CD14-positive monocyte (primary cell): ENCODE measurements at regions not wholly inside any gene's neighbourhood (a gene's known extent, or its start where the extent isn't known, plus 50 kb on each side); places are given as distances from the start of the nearest gene placed in this dataset.

Experiments used
- DNase-seq, 3 donors: peaks; one replicate each; pipeline ENCODE4 v3.0.0-alpha.2; 2011 to 2022
- H2AFZ ChIP-seq: 2 replicates; pipeline ENCODE4 v1.6.0; 2012; ENCODE audit warnings: mild to moderate bottlenecking, low read depth, low read length, inconsistent platforms; ENCODE audit not compliant: insufficient read depth, poor library complexity, severe bottlenecking
- H3K27ac ChIP-seq, 2 donors: 1 replicate in 1 of 2; 2 replicates in 1 of 2; pipeline ENCODE4 v1.5.1; 2012 to 2013; ENCODE audit warnings: low read length in 2 of 2, control low read depth in 1 of 2, inconsistent platforms in 1 of 2, low read depth in 1 of 2, mild to moderate bottlenecking in 1 of 2
- H3K27me3 ChIP-seq, 2 donors: one replicate each; pipeline versions ENCODE4 v1.6.0 to v1.6.1; 2011 to 2013; ENCODE audit warnings: low read length in 2 of 2; ENCODE audit not compliant: control insufficient read depth in 2 of 2, insufficient read depth in 2 of 2
- H3K36me3 ChIP-seq, 2 donors: replicated peaks in 1 of 2; 1 replicate in 1 of 2; 2 replicates in 1 of 2; pipeline versions ENCODE4 v1.5.1 to v1.6.1; 2012 to 2013; ENCODE audit warnings: low read length in 2 of 2, control low read depth in 1 of 2, inconsistent platforms in 1 of 2, mild to moderate bottlenecking in 1 of 2; ENCODE audit not compliant: insufficient read depth in 2 of 2, control insufficient read depth in 1 of 2
- H3K4me1 ChIP-seq, 2 donors: 1 replicate in 1 of 2; 2 replicates in 1 of 2; pipeline versions ENCODE4 v1.5.1 to v1.6.1; 2012 to 2013; ENCODE audit warnings: low read length in 2 of 2, control low read depth in 1 of 2, inconsistent platforms in 1 of 2, mild to moderate bottlenecking in 1 of 2, moderate library complexity in 1 of 2; ENCODE audit not compliant: insufficient read depth in 2 of 2, control insufficient read depth in 1 of 2
- H3K4me2 ChIP-seq: replicated peaks from 2 replicates; pipeline ENCODE3; 2012; ENCODE audit warnings: low read length, moderate library complexity, mild to moderate bottlenecking; ENCODE audit not compliant: poor library complexity, severe bottlenecking; ENCODE audit errors: extremely low read depth
- H3K4me3 ChIP-seq, 3 experiments: fragments of 200-600 bp in 1 of 3; sonication (generic) in 1 of 3; replicated peaks in 1 of 3; 1 replicate in 2 of 3; 2 replicates in 1 of 3; pipeline ENCODE4 v1.5.1; 2011 to 2013; ENCODE audit warnings: low read length in 3 of 3, mild to moderate bottlenecking in 3 of 3, control low read depth in 2 of 3, low read depth in 2 of 3, inconsistent platforms in 1 of 3, moderate library complexity in 1 of 3
- H3K79me2 ChIP-seq: 2 replicates; pipeline ENCODE4 v1.6.0; 2012; ENCODE audit warnings: mild to moderate bottlenecking, control low read depth, inconsistent platforms, low read length, moderate library complexity; ENCODE audit not compliant: insufficient read depth
- H3K9ac ChIP-seq: 2 replicates; pipeline ENCODE4 v1.6.0; 2017; ENCODE audit warnings: low read length, mild to moderate bottlenecking; ENCODE audit not compliant: insufficient read depth, poor library complexity, severe bottlenecking
- H3K9me3 ChIP-seq, 2 donors: replicated peaks in 1 of 2; 1 replicate in 1 of 2; 2 replicates in 1 of 2; pipeline versions ENCODE4 v1.5.1 to v1.6.1; 2012 to 2013; ENCODE audit warnings: low read length in 2 of 2, control low read depth in 1 of 2; ENCODE audit not compliant: control insufficient read depth in 1 of 2, insufficient read depth in 1 of 2
- H4K20me1 ChIP-seq: 2 replicates; pipeline ENCODE4 v1.6.0; 2012; ENCODE audit warnings: mild to moderate bottlenecking, low read length, control low read depth, moderate library complexity; ENCODE audit not compliant: insufficient read depth
- H3K27ac Mint-ChIP-seq, 7 donors: one replicate each; pipeline ENCODE4 v1.8.0; 2020; ENCODE audit warnings: mild to moderate bottlenecking in 7 of 7, mixed read lengths in 7 of 7, moderate library complexity in 6 of 7, inconsistent platforms in 2 of 7
- H3K27me3 Mint-ChIP-seq, 3 donors: one replicate each; pipeline ENCODE4 v1.8.0; 2021 to 2022; ENCODE audit warnings: low read depth in 3 of 3, mild to moderate bottlenecking in 3 of 3, mixed read lengths in 3 of 3, moderate library complexity in 3 of 3, inconsistent platforms in 1 of 3
- H3K36me3 Mint-ChIP-seq, 2 donors: one replicate each; pipeline ENCODE4 v1.8.0; 2020; ENCODE audit warnings: mixed read lengths in 2 of 2, inconsistent platforms in 1 of 2, mild to moderate bottlenecking in 1 of 2
- H3K4me1 Mint-ChIP-seq: one replicate; pipeline ENCODE4 v1.8.0; 2020; ENCODE audit warnings: mild to moderate bottlenecking, mixed read lengths
- H3K4me3 Mint-ChIP-seq, 2 donors: one replicate each; pipeline ENCODE4 v1.8.0; 2020; ENCODE audit warnings: mild to moderate bottlenecking in 2 of 2, mixed read lengths in 2 of 2, moderate library complexity in 1 of 2
- H3K9me3 Mint-ChIP-seq, 7 donors: one replicate each; pipeline ENCODE4 v1.8.0; 2020 to 2022; ENCODE audit warnings: mixed read lengths in 7 of 7, mild to moderate bottlenecking in 6 of 7, moderate library complexity in 6 of 7, inconsistent platforms in 2 of 7
- WGBS: methylation state at CpG from one replicate; pipeline ENCODE4 v1.1.5; 2013; ENCODE audit warnings: missing lambda C conversion rate; ENCODE audit not compliant: insufficient coverage; 5-methylcytosine and 5-hydroxymethylcytosine counted together
- intact Hi-C, 2 donors: fragments of 100-400 bp; cut with micrococcal nuclease; formaldehyde crosslinking; loops; one replicate each; pipeline versions ENCODE4 v1.15.0 to v1.15.1; 2023
- TF ChIP-seq, protein P1 (sequence below): fragments of 200-600 bp; IDR thresholded peaks from one replicate; pipeline ENCODE4 v1.8.0; 2022; ENCODE audit warnings: antibody characterized with exemption, mild to moderate bottlenecking

DNA sequence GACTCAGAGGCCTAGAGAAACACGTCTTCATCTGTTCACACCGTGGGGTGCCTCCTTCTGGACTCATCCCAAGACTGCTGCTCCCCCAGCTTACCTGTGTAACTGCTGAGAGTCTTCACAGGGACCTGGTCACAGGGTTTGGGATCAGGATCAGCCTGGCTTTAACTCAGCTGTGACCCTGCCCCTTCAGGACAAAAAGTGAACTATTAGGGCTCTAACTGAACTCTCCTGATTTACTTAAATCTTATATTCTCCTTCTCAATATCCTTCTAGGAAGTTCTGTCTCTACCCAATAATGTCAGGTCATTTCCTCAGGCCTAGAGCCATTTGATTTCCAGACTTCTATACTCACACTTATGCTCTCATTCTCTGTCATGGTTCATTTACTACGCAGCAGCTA lies 108.4 kb downstream of the ZNF280B start:
- H3K9me3 ChIP-seq = no peaks in the 10 kb centered on the region
- no peaks in the 10 kb centered on the region for H3K4me1 ChIP-seq
- no peak overlapping the region for H3K4me2 ChIP-seq
- Mint-ChIP-seq H3K27ac (no peak overlapping the region), H3K4me1 (no peaks in the 10 kb centered on the region), H3K36me3 (no peaks in the 10 kb centered on the region), H3K9me3 (no peaks in the 10 kb centered on the region), H3K4me3 (no peak overlapping the region), H3K27me3 (peaks cover 0 to 3% (median 2%) of the 10 kb centered on the region in 3 donors)
- H3K36me3 ChIP-seq = no peaks in the 10 kb centered on the region
- no peaks in the 10 kb centered on the region for H4K20me1 ChIP-seq
- no peaks in the 10 kb centered on the region for H3K79me2 ChIP-seq
- no peak overlapping the region for H3K9ac ChIP-seq
- no peak overlapping the region for H2AFZ ChIP-seq
- WGBS = 92% methylated on average over 2 of the region's 3 CpGs
- intact Hi-C loops = no loop called here
- TF ChIP-seq, protein P1, sequence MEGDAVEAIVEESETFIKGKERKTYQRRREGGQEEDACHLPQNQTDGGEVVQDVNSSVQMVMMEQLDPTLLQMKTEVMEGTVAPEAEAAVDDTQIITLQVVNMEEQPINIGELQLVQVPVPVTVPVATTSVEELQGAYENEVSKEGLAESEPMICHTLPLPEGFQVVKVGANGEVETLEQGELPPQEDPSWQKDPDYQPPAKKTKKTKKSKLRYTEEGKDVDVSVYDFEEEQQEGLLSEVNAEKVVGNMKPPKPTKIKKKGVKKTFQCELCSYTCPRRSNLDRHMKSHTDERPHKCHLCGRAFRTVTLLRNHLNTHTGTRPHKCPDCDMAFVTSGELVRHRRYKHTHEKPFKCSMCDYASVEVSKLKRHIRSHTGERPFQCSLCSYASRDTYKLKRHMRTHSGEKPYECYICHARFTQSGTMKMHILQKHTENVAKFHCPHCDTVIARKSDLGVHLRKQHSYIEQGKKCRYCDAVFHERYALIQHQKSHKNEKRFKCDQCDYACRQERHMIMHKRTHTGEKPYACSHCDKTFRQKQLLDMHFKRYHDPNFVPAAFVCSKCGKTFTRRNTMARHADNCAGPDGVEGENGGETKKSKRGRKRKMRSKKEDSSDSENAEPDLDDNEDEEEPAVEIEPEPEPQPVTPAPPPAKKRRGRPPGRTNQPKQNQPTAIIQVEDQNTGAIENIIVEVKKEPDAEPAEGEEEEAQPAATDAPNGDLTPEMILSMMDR = no peak
- H3K27ac ChIP-seq = no peak overlapping the region
- DNase-seq = no peak
- H3K27me3 ChIP-seq = no peaks in the 10 kb centered on the region
- no peak overlapping the region for H3K4me3 ChIP-seq

DNA sequence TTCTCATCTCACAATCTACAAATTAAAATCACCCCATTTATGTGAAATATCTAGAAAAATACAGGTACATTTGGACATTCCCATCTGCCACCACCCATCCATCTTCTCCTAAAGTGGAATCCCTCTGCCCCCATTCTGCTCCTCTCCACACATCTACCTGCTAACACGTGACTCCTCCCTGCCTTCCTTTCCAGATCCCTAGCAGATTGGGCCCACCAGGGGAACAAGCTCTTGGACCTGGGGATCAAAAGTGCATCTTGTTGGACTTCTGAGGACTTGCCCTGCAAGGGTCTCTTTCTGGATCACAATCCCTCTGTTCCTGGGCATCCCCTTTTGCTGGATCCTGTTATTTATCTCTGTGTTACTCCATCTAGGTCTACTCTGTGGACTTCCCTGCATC lies 107.6 kb downstream of the ZNF280B start:
- Mint-ChIP-seq H3K9me3 (no peaks in the 10 kb centered on the region), H3K4me1 (no peaks in the 10 kb centered on the region), H3K36me3 (no peaks in the 10 kb centered on the region), H3K27ac (no peak overlapping the region), H3K4me3 (no peak overlapping the region), H3K27me3 (peaks cover 0 to 3% (median 1%) of the 10 kb centered on the region in 3 donors)
- no peaks in the 10 kb centered on the region for H3K36me3 ChIP-seq
- H3K9ac ChIP-seq = no peak overlapping the region
- no peak overlapping the region for H3K4me2 ChIP-seq
- no peaks in the 10 kb centered on the region for H3K4me1 ChIP-seq
- H3K9me3 ChIP-seq = no peaks in the 10 kb centered on the region
- H3K27me3 ChIP-seq = no peaks in the 10 kb centered on the region
- H3K79me2 ChIP-seq = no peaks in the 10 kb centered on the region
- no peak overlapping the region for H2AFZ ChIP-seq
- intact Hi-C loops = no loop called here
- H3K27ac ChIP-seq = no peak overlapping the region
- WGBS = no CpG with 5 or more reads among the region's 1 CpG
- TF ChIP-seq, protein P1 = no peak
- no peak overlapping the region for H3K4me3 ChIP-seq
- no peak for DNase-seq
- H4K20me1 ChIP-seq = no peaks in the 10 kb centered on the region
